Loucy (cell line): ENCODE measurements at regions not wholly inside any gene's neighbourhood (a gene's known extent, or its start where the extent isn't known, plus 50 kb on each side); places are given as distances from the start of the nearest gene placed in this dataset.

Source experiments
- EZH2phosphoT487 ChIP-seq: fragments of 200-600 bp; IDR thresholded peaks from 2 replicates; pipeline ENCODE4 v1.6.1; 2018; ENCODE audit warnings: antibody characterized with exemption, mild to moderate bottlenecking, moderate library complexity, borderline replicate concordance
- TF ChIP-seq, protein P1 (sequence below): fragments of 200-600 bp; sonication (generic); conservative IDR thresholded peaks from 2 replicates; pipeline ENCODE4 v1.5.1; 2014; ENCODE audit warnings: mild to moderate bottlenecking, antibody characterized with exemption, low read length

- TF ChIP-seq, protein P1, sequence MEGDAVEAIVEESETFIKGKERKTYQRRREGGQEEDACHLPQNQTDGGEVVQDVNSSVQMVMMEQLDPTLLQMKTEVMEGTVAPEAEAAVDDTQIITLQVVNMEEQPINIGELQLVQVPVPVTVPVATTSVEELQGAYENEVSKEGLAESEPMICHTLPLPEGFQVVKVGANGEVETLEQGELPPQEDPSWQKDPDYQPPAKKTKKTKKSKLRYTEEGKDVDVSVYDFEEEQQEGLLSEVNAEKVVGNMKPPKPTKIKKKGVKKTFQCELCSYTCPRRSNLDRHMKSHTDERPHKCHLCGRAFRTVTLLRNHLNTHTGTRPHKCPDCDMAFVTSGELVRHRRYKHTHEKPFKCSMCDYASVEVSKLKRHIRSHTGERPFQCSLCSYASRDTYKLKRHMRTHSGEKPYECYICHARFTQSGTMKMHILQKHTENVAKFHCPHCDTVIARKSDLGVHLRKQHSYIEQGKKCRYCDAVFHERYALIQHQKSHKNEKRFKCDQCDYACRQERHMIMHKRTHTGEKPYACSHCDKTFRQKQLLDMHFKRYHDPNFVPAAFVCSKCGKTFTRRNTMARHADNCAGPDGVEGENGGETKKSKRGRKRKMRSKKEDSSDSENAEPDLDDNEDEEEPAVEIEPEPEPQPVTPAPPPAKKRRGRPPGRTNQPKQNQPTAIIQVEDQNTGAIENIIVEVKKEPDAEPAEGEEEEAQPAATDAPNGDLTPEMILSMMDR, result no peak
- no peak for TF ChIP-seq EZH2phosphoT487
These were observed 360.4 kb upstream of the CDIN1 start for GRCh38 chr15:36218991-36219390.
